Frontal cortex (tissue), 3 donors: ENCODE measurements at regions not wholly inside any gene's neighbourhood (a gene's known extent, or its start where the extent isn't known, plus 50 kb on each side); places are given as distances from the start of the nearest gene placed in this dataset.
A peak's percentile ranks its signal among the peaks of the same experiment; 100 is the strongest.
"Not testable (repeated sequence)": the region's sequence is repeated elsewhere in the genome, so short reads cannot be mapped to it uniquely, and the experiment has no call there.

Source experiments
- DNase-seq, 2 donors: peaks; one replicate each; pipeline ENCODE4 v3.0.0; 2012; ENCODE audit warnings: low spot score in 2 of 2
- FAIRE-seq: peaks from 2 replicates; lab custom pipeline; 2012; peaks lifted over from hg19 to GRCh38; lab: Jason Lieb, UNC
- donor health status: control.
- donor health status: control.
- donor health status: control.

- DNase-seq (no peak), FAIRE-seq (no peak)
Observed at GRCh38 chr5:117533792-117534191, 959.2 kb upstream of the SEMA6A start.

- FAIRE-seq, DNase-seq: not testable (repeated sequence)
Observed at GRCh38 chr5:117533051-117533670, 958.5 kb upstream of the SEMA6A start.

DNA sequence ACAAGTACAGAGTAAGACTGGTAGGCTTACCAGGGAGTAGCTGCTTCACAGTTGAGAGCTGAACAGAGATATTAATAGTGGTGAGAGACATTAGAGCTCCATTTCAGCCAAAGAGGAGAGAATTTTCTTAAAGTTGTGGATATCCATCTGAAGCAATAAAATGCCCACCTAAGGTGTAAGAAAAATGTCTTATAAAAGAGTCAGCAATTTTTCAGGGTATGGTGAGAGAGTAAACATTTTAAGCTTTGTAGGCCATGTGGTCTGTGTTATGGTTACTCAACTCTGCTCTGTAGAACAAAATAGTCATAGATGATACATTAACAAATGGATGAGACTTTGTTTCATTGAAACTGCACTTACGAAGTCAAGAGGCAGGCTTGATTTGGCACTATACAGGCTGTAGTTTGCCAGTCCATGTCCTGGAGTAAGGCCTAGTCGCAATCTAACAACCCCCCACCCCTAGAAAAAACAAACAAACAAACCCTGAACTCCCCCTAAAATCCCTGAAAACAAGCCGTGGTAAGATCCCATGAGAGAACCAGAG is 945.4 kb upstream of the SEMA6A start:
- no peak for FAIRE-seq
- no peak for DNase-seq

DNA sequence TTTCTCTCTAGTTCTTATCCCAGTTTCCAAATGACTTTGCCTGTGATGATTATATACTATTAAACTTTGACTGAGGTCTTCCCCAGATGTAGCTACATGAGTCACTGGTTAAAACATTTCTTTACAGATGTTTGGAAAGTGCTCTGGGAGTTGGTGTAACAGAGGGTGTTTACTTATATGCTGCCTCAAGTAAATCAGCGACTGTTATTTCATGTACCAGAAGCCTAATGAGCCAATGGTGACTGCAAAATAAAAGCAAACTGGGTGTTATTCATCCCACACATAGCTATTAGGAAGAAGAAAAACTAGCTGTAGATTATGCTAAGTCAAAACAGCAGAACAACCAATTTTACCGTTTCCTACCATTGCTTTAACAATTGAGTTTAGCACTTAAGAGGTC is 929.7 kb upstream of the SEMA6A start:
- FAIRE-seq = no peak
- DNase-seq = no peak

- FAIRE-seq (no peak), DNase-seq (no peak)
Observed at GRCh38 chr5:117497601-117498000, 923.0 kb upstream of the SEMA6A start.

- FAIRE-seq (peak; percentile 61), DNase-seq (no peak)
Observed at GRCh38 chr5:117496801-117497200, 922.2 kb upstream of the SEMA6A start.

GRCh38 chr5:117494188-117494587 is 919.6 kb upstream of the SEMA6A start:
- no peak for DNase-seq
- FAIRE-seq = no peak

GRCh38 chr5:117488976-117489500 is 914.4 kb upstream of the SEMA6A start:
- FAIRE-seq (no peak), DNase-seq (no peak)

DNA sequence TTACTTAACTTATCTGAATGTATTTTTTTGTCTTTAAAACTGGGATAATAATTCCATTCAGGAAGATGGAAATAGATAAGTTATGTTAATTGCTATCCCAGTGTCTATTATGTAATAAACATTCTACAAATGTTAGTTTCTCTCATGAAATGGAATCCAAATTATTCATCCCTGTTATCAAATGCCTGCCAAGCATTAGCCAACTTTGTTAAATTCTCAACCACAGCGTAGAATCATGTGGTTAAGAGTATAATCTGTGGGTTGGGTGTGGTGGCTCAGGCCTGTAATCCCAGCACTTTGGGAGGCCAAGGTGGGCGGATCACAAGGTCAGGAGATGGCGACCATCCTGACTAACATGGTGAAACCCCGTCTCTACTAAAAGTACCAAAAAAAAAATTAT is 912.9 kb upstream of the SEMA6A start:
- no peak for DNase-seq
- no peak for FAIRE-seq

DNA sequence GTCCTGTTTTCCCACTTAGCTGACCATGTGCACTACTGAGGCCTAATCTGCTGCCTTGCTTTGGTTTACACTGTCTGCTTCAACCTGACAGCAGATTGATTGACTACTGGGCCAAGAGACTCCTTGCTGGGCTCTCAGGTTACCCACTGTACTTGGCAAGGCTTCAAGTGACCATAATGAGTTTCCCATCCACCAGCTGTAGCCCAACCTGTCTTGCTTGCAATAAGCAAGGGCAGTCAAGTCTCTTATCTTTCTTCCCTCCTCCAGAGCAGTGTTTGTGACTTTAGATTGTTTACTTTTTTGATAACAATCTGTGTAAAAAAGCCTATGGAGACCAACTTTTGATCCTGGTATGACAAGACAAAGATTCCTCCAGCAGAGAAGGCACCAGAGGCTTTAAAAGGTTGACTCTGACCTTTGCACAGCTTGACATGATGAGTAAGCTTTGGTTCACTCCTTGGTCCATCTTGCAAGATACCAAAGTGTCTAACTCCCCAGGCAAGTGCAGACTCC is 912.3 kb upstream of the SEMA6A start:
- no peak for DNase-seq
- no peak for FAIRE-seq

- no peak for DNase-seq
- no peak for FAIRE-seq
Observed at GRCh38 chr5:117486261-117486660, 911.6 kb upstream of the SEMA6A start.

- FAIRE-seq = no peak
- no peak for DNase-seq
Observed at GRCh38 chr5:117475919-117476318, 901.3 kb upstream of the SEMA6A start.

GRCh38 chr5:117473165-117473564 is 898.5 kb upstream of the SEMA6A start:
- no peak for FAIRE-seq

GRCh38 chr5:117463881-117464570 is 889.4 kb upstream of the SEMA6A start:
- no peak for DNase-seq
- FAIRE-seq = no peak

More at GRCh38 chr5:117473165-117473564, 898.5 kb upstream of the SEMA6A start:
- no peak for DNase-seq

GRCh38 chr5:117461966-117462365 is 887.3 kb upstream of the SEMA6A start:
- DNase-seq (no peak), FAIRE-seq (no peak)

GRCh38 chr5:117461403-117461802 is 886.8 kb upstream of the SEMA6A start:
- FAIRE-seq = no peak

DNA sequence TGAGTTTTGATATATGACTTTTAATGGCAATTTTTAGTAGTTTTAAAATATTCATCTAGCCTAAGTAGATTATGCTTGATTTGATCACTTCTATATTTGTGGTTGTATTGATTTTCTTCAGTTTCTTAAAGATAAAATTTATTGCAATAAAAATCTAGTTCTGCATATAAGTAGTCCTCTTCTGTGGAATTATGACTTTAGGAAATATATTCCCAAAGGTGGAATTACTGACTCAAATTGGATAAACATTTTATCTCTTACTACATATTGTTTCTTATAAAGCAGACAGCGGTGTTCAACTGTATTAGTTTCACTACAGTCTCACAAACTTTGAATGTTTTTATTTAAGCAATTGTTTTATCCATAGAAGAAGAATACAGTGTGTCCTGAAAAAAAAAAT is 883.0 kb upstream of the SEMA6A start:
- DNase-seq (no peak), FAIRE-seq (no peak)

More at GRCh38 chr5:117461403-117461802, 886.8 kb upstream of the SEMA6A start:
- DNase-seq = no peak

DNA sequence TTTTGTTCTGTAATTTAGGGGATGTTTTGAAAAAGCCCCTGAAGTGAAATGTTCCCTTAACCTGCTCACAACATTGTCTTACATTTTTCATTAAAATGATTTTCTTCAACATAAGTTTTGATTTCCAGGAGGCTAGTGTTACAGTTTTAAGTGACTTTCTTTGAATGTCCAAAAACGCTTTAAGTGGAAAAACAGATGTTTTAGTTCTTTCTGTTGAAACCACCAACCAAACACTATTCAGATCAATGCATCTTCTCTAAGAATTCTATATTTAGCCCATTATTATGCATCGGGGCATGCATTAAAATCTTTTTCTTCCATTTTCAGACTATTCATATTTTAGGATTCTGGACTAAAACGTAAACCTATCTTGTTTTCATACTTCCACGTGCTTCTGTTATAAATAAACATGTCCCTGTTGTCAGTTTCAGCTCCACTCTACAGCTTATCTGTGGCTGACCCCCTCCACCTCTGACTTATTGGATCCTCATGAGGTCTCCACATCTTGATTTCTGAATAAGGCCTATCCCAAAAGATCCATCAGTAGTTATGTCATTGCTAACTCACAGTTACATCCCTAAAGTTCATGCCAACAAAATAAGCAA is 882.3 kb upstream of the SEMA6A start:
- FAIRE-seq = no peak
- DNase-seq = no peak

DNA sequence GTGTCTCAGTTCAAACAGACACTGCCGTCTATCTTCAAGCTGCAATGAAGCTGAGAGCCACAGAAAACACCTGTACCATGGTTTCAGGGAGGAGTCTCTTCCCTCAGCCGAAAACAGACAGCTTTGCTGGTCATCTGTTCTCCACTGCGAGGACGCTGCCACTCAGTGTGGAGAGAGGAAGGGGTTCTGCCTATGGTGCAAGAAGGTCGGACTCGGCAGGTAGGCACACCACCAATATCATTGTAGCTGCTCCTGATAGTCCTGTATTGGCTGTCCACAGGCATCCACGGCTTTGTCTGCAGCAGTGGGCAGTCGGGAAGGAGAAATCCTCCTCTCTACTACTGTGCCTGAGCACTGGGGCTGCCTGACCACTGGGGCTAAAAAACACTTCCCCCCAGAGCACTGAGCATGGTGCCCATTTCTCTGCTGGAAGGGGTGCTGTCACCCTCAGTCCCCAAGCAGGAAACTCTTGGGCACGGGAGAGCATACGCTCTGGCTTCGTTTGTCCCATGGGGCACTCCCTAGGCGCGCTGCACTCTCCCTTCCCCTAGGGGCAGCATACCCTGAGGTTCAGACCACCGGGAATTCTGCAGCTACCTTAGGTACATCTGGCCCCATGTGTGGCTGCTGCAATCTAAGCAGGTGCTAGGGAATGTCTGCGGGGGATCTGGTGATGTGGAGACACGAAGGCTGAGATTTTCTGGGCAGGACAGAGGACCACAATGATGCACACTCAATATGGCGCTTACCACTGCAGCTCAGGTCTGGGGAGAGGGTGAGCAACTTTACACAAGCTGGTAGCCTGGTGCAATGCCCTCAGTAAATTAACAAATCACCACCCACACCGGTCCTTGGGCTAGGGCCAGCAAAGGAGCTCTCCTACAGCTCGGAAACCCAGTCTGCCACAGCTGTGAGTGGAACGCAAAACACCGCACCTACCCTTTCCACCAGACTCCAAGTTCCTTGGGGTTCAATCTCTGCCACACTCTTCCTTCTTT is 880.9 kb upstream of the SEMA6A start:
- DNase-seq = no peak

More for the DNA sequence above, 880.9 kb upstream of the SEMA6A start:
- no peak for FAIRE-seq
